ENCODE measurements at regions not wholly inside any gene's neighbourhood (a gene's known extent, or its start where the extent isn't known, plus 50 kb on each side); places are given as distances from the start of the nearest gene placed in this dataset.
"Not testable (repeated sequence)": the region's sequence is repeated elsewhere in the genome, so short reads cannot be mapped to it uniquely, and the experiment has no call there.

DNA sequence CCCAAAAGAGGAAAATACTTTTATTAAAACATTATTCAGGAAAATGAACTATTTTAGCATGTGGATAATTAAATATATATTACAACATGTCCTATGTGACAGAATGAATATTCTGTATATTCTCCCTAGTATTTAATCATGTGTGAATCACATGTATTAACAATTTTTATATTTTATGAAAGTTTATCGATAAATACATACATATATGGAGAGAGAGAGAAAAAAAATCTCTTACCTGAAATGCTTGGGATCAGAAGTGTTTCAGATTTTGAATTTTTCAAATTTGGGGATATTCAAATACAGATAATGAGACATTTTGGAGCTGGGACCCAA is 228.6 kb upstream of the RBBP8 start:
- no peak overlapping the region for H3K4me3 ChIP-seq (ENCODE audit: low read depth, low read length)
- TF ChIP-seq, protein P1, sequence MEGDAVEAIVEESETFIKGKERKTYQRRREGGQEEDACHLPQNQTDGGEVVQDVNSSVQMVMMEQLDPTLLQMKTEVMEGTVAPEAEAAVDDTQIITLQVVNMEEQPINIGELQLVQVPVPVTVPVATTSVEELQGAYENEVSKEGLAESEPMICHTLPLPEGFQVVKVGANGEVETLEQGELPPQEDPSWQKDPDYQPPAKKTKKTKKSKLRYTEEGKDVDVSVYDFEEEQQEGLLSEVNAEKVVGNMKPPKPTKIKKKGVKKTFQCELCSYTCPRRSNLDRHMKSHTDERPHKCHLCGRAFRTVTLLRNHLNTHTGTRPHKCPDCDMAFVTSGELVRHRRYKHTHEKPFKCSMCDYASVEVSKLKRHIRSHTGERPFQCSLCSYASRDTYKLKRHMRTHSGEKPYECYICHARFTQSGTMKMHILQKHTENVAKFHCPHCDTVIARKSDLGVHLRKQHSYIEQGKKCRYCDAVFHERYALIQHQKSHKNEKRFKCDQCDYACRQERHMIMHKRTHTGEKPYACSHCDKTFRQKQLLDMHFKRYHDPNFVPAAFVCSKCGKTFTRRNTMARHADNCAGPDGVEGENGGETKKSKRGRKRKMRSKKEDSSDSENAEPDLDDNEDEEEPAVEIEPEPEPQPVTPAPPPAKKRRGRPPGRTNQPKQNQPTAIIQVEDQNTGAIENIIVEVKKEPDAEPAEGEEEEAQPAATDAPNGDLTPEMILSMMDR (IDR thresholded peaks at IDR 0.05; ENCODE audit: low read depth, low read length): no peak
- TF ChIP-seq MYC (IDR thresholded peaks at IDR 0.05; ENCODE audit: low read depth, low read length): no peak
- TF ChIP-seq POLR2A (IDR thresholded peaks at IDR 0.05; ENCODE audit: extremely low read depth, insufficient read length): no peak
- TF ChIP-seq, protein P2, sequence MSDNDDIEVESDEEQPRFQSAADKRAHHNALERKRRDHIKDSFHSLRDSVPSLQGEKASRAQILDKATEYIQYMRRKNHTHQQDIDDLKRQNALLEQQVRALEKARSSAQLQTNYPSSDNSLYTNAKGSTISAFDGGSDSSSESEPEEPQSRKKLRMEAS (IDR thresholded peaks at IDR 0.05; ENCODE audit: low read depth, low read length): no peak
- DNase-seq (ENCODE audit: low read depth): no peak

DNA sequence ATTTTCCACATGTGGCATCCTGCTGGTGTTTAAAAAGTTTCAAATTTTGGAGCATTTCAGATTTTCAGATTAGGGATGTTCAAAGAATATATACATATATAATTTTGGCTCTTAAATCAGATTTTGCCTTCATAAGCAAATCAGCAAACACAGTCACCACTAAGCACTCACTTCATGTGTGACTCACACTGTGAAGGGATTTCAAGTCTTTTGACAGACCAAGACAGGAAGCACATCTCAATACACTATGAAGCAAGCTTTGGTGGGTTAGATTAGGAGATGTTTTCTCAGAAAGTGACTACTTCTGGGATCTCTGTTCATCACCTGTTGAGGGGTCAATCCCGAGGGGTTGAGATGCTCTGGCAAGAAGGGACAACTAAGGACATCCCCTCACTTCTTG is 227.8 kb upstream of the RBBP8 start:
- DNase-seq (ENCODE audit: low read depth): peak; percentile 14
- TF ChIP-seq POLR2A (IDR thresholded peaks at IDR 0.05; ENCODE audit: extremely low read depth, insufficient read length) (no peak), MYC (IDR thresholded peaks at IDR 0.05; ENCODE audit: low read depth, low read length) (no peak)
- TF ChIP-seq, protein P1 (IDR thresholded peaks at IDR 0.05; ENCODE audit: low read depth, low read length): no peak
- TF ChIP-seq, protein P2 (IDR thresholded peaks at IDR 0.05; ENCODE audit: low read depth, low read length): no peak
- H3K4me3 ChIP-seq (ENCODE audit: low read depth, low read length): no peak overlapping the region

DNA sequence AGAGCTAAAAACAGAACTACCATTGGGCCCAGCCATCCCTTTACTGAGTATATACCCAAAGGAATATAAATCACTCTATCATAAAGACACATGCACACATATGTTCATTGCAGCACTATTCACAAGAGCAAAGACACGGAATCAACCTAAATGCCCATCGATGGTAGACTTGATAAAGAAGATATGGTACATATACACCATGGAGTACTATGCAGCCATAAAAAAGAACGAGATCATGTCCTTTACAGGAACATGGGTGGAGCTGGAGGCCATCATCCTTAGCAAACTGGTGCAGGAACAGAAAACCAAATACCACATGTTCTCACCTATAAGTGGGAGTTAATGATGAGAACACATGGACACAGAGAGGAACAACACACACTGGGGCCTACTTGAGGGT is 227.1 kb upstream of the RBBP8 start:
- H3K4me3 ChIP-seq (ENCODE audit: low read depth, low read length); DNase-seq (ENCODE audit: low read depth): not testable (repeated sequence)

DNA sequence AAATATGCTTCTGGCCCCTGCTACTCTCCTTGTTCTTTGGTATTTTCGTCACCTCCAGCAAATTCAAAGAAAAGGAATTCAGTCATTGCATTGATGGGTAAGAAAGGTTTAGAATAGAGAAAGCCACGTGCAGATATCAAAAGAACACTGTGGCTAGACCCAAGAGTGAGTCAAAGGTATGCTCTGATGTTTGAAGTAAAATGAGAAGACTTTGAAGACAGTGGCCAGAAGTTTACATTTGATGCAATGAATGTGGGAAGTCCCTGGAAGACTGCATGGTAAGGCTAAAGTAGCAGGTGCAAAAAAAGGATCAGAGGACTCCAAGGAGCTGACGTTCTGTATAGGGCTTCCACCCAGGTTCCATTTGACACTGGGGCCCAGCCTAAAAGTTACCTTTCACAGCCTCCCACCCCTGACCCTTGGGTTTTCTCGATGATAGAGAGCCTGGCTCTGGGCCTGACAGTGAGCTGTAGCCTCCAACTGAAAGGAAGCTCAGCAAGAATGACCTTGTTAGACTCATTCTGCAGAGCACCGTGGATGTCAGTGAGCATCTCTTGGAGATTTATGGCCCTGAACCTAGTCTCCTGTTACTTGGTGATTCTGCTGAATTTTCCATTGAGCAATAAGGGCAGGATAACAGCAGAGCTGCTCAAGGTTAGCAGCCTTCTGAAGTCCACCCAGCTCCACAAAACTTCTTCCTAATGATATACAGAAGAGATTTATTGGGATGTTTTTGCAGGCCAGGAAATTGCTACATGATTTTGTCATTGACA is 223.7 kb upstream of the RBBP8 start:
- TF ChIP-seq, protein P1 (IDR thresholded peaks at IDR 0.05; ENCODE audit: low read depth, low read length): no peak
- TF ChIP-seq, protein P2 (IDR thresholded peaks at IDR 0.05; ENCODE audit: low read depth, low read length): no peak
- TF ChIP-seq POLR2A (IDR thresholded peaks at IDR 0.05; ENCODE audit: extremely low read depth, insufficient read length): no peak
- no peak for TF ChIP-seq MYC (IDR thresholded peaks at IDR 0.05; ENCODE audit: low read depth, low read length)
- H3K4me3 ChIP-seq (ENCODE audit: low read depth, low read length): no peak overlapping the region
- DNase-seq (ENCODE audit: low read depth): no peak

DNA sequence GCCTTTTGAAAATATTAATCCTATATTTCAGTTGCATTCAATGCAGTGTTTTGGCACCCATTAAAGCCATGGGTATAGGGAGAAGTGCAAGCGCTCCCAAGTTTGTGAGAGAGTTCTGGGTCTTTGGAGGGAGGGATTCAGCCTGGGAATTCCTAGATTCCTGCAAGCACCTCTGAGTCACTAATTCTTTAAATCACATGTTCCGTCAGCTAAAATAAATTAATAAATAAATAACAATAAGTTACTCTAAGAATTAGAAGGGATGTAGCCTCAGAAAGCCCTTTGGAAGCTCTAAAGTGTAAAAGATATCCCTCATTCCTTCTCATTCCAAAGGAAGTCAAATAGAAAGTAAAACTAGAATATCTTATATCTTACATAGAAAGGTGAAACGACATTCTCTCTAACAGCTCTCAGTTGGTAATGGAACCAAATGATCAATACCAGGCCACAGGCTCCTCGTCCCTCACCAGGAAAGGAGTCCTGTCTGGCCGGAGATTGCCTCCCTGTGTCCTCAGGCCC is 222.4 kb upstream of the RBBP8 start:
- no peak for DNase-seq (ENCODE audit: low read depth)
- H3K4me3 ChIP-seq (ENCODE audit: low read depth, low read length): no peak overlapping the region
- TF ChIP-seq MYC (IDR thresholded peaks at IDR 0.05; ENCODE audit: low read depth, low read length): no peak
- TF ChIP-seq, protein P1 (IDR thresholded peaks at IDR 0.05; ENCODE audit: low read depth, low read length): no peak
- TF ChIP-seq, protein P2 (IDR thresholded peaks at IDR 0.05; ENCODE audit: low read depth, low read length): no peak
- no peak for TF ChIP-seq POLR2A (IDR thresholded peaks at IDR 0.05; ENCODE audit: extremely low read depth, insufficient read length)

DNA sequence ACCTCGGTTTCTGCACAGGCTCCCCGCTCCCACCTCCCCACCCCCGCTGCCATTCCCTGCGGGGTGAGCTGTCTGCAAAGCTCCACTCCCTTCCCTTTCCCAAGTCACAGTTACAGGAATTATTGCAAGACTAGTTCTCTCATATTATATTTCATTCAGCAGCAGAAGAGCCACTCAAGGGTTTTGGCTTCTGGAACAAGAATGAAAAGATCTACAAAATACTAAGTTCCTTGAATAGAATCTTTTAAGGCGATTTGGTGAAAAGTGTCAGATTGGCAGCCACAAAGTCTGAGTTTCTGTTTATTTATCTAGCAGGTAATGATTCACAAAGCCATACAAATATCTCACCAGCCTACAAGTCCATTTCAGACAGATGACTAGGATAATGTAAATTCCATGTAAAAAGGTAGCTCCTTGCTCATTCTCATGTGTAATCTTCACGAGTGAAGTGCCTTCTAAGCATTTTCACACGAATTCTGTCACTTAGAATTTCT is 221.9 kb upstream of the RBBP8 start:
- no peak overlapping the region for H3K4me3 ChIP-seq (ENCODE audit: low read depth, low read length)
- TF ChIP-seq, protein P2 (IDR thresholded peaks at IDR 0.05; ENCODE audit: low read depth, low read length): no peak
- TF ChIP-seq MYC (IDR thresholded peaks at IDR 0.05; ENCODE audit: low read depth, low read length) (no peak), POLR2A (IDR thresholded peaks at IDR 0.05; ENCODE audit: extremely low read depth, insufficient read length) (no peak)
- TF ChIP-seq, protein P1 (IDR thresholded peaks at IDR 0.05; ENCODE audit: low read depth, low read length): no peak
- no peak for DNase-seq (ENCODE audit: low read depth)
